ENCODE measurements at regions not wholly inside any gene's neighbourhood (a gene's known extent, or its start where the extent isn't known, plus 50 kb on each side); places are given as distances from the start of the nearest gene placed in this dataset.

DNA sequence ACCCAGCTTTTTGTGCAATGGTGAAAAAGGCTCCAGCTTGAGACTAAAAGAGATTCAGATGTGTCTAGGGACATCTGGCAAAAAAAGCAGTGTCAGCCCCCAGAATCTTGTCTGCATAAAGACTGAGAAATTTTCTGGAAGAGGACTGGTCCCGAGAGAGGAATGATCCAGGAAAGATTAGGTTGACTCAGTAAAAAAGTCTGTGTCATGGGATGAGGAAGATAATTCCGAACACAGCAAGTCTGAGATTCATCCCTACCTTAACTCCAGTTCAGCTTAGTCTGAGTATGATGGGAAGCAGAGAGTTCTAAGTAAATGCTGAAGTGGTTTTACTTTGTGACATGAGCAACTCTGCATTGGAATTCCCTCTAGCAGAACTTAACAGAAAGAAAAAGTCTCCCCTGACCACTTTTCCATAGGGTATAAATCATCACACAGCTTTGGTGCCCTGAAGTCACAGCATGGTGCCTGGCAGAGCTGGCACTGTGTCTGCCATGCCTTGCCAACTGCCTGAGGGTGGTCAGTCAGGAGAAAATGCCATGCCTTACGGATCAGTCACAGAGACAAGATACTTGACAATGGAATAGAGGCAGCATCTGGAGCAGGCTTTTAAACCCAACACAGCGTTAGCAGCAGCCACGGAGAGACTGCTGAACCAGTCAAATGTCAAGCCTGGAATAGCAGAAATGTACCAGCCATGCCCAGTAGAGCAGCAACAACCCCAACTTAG, 153.4 kb downstream of the ZC3H11B start:
- no peak for DNase-seq (ENCODE audit: low spot score)
- TF ChIP-seq, protein P1, sequence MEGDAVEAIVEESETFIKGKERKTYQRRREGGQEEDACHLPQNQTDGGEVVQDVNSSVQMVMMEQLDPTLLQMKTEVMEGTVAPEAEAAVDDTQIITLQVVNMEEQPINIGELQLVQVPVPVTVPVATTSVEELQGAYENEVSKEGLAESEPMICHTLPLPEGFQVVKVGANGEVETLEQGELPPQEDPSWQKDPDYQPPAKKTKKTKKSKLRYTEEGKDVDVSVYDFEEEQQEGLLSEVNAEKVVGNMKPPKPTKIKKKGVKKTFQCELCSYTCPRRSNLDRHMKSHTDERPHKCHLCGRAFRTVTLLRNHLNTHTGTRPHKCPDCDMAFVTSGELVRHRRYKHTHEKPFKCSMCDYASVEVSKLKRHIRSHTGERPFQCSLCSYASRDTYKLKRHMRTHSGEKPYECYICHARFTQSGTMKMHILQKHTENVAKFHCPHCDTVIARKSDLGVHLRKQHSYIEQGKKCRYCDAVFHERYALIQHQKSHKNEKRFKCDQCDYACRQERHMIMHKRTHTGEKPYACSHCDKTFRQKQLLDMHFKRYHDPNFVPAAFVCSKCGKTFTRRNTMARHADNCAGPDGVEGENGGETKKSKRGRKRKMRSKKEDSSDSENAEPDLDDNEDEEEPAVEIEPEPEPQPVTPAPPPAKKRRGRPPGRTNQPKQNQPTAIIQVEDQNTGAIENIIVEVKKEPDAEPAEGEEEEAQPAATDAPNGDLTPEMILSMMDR (IDR thresholded peaks at IDR 0.05; ENCODE audit: borderline replicate concordance, control extremely low read depth, extremely low read depth, insufficient read depth, missing control alignments), result no peak
- in situ Hi-C loops (cut with MboI; ENCODE audit: low sequenced_read_pairs, unreplicated experiment), result loop anchor here (5.0 kb wide), 1 partner anchor 32 kb away; no protein-coding TSS in a partner anchor

DNA sequence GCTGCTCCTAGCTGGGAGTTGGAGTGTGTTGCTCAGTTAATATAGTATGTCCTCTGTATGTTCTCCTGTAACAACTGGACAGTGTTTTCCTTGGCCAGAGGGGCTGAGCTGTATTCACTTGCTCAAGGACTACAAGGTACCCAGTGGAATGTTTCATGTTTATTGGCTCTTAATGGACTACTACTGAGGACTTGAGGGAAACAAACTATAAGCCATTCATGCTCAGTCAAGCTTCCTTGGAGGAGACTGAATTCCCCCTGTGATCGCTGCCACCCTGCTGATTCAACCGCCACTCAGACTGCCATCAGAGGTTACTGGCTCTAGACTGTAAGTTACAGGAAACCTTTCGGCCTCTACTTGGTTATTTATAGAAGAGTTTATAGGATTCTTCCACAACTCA, 166.6 kb downstream of the ZC3H11B start:
- in situ Hi-C loops (cut with MboI; ENCODE audit: low sequenced_read_pairs, unreplicated experiment), result no loop called here
- DNase-seq (ENCODE audit: low spot score), result no peak
- TF ChIP-seq, protein P1 (IDR thresholded peaks at IDR 0.05; ENCODE audit: borderline replicate concordance, control extremely low read depth, extremely low read depth, insufficient read depth, missing control alignments), result no peak

DNA sequence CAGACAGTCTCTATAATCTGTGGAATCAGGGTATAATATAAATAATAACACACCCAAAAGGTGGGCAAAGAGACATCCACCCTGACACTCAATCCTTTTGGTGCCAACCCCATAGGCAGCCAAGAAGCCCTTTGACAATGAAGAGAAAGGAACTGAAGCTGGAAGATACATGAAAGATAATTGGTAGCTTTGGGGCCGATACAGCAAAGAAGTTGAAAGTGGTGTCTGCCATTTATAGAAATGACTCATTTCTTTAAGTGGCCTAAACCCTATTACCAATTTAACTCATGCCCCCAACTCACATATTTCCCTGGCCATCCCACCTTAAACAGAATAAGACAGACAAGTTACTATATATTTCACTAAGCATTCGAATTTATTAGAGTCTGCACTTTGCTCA, 167.0 kb downstream of the ZC3H11B start:
- DNase-seq (ENCODE audit: low spot score), result no peak
- in situ Hi-C loops (cut with MboI; ENCODE audit: low sequenced_read_pairs, unreplicated experiment), result no loop called here
- TF ChIP-seq, protein P1 (IDR thresholded peaks at IDR 0.05; ENCODE audit: borderline replicate concordance, control extremely low read depth, extremely low read depth, insufficient read depth, missing control alignments), result no peak

DNA sequence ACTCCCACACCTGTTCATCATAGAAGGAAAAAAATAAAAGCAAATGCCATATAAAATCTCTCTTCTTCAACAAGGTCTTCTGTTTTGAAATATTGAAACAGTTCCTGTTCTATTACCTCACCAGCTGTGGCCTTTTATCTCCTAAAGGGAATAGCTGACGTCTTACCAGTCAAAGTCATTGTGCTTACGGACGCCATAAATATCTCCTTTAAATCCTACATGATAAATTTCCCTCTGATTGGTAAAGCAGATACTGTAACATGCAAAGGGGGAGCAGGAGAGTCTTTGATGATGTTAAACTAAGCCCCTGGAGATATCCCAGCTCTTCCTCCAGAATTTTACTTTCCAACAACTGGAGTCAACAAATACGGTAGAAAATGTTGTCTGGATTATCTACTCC, 168.4 kb downstream of the ZC3H11B start:
- TF ChIP-seq, protein P1 (IDR thresholded peaks at IDR 0.05; ENCODE audit: borderline replicate concordance, control extremely low read depth, extremely low read depth, insufficient read depth, missing control alignments), result no peak
- DNase-seq (ENCODE audit: low spot score), result no peak
- in situ Hi-C loops (cut with MboI; ENCODE audit: low sequenced_read_pairs, unreplicated experiment), result no loop called here

DNA sequence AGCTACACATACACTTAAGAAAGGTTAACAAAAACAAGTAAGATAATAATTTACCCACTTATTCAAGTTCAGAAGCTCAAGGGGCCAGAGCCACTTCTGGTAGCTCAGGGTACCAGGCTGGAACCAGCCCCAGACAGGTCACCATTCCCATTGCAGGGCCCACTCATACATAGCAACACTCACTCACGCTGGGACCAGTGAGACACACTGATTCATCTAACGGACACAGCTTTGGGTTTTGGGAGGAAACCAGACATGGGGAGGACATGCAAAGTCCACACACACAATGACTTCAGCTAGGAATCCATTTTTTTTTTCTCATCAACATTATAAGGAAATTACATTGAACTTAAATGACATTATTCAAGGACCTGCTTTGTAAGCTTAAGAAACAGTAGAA, 169.1 kb downstream of the ZC3H11B start:
- in situ Hi-C loops (cut with MboI; ENCODE audit: low sequenced_read_pairs, unreplicated experiment), result no loop called here
- no peak for DNase-seq (ENCODE audit: low spot score)
- TF ChIP-seq, protein P1 (IDR thresholded peaks at IDR 0.05; ENCODE audit: borderline replicate concordance, control extremely low read depth, extremely low read depth, insufficient read depth, missing control alignments), result no peak

DNA sequence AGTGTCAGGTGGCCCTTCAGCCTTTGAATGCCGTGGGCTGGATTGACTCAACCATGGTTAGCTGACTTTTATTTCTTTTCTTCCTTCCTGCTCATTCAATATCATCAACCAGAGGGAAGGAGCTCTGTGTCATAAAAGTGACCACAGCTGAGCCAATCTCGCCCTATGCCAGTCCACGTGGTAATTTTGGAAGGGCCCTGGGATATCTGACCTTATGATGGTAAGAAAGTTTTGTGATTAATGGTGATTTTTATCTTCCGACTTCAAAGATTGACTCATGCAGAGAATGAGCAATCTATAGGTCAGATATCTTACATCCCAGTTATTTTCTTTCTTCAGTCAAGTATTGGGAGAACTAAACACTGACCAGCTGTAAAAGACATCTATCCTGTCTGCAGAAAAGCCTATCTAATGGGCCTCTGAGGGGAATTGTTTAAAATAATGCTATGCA, 170.3 kb downstream of the ZC3H11B start:
- in situ Hi-C loops (cut with MboI; ENCODE audit: low sequenced_read_pairs, unreplicated experiment), result no loop called here
- DNase-seq (ENCODE audit: low spot score), result no peak

More for the DNA sequence above, 170.3 kb downstream of the ZC3H11B start:
- TF ChIP-seq, protein P1 (IDR thresholded peaks at IDR 0.05; ENCODE audit: borderline replicate concordance, control extremely low read depth, extremely low read depth, insufficient read depth, missing control alignments), result no peak
